H1 (cell line): ENCODE measurements at regions not wholly inside any gene's neighbourhood (a gene's known extent, or its start where the extent isn't known, plus 50 kb on each side); places are given as distances from the start of the nearest gene placed in this dataset.

Experiments
- EGR1 ChIP-seq: IDR thresholded peaks from 2 replicates; pipeline ENCODE4 v1.6.1; 2011; ENCODE audit warnings: low read depth, low read length, borderline replicate concordance
- GABPA ChIP-seq: IDR thresholded peaks from 2 replicates; pipeline ENCODE4 v1.6.1; 2011; ENCODE audit warnings: mild to moderate bottlenecking, low read length, moderate library complexity, borderline replicate concordance; ENCODE audit not compliant: insufficient read depth
- HDAC2 ChIP-seq, 2 experiments: fragments of 300-600 bp in 1 of 2; sonication (generic) in 1 of 2; IDR thresholded peaks; 2 replicates each; pipeline ENCODE4 v1.6.1; 2011 to 2012; ENCODE audit warnings: low read depth in 2 of 2, low read length in 2 of 2, mild to moderate bottlenecking in 2 of 2, moderate library complexity in 2 of 2, borderline replicate concordance in 1 of 2, inconsistent platforms in 1 of 2
- MAX ChIP-seq: IDR thresholded peaks from 2 replicates; pipeline ENCODE4 v1.6.1; 2012; ENCODE audit warnings: inconsistent platforms
- RAD21 ChIP-seq, 2 experiments: IDR thresholded peaks in 1 of 2; conservative IDR thresholded peaks in 1 of 2; 2 replicates each; pipeline ENCODE4 v1.6.1; 2011; ENCODE audit warnings: low read depth in 2 of 2, low read length in 2 of 2, improper control_type of control experiment in 1 of 2, inconsistent platforms in 1 of 2, mild to moderate bottlenecking in 1 of 2, moderate library complexity in 1 of 2
- RBBP5 ChIP-seq: IDR thresholded peaks from 2 replicates; pipeline ENCODE4 v1.7.1; 2012; ENCODE audit warnings: low read depth, mild to moderate bottlenecking, inconsistent platforms, low read length, moderate library complexity, borderline replicate concordance
- RFX5 ChIP-seq: IDR thresholded peaks from 2 replicates; pipeline ENCODE4 v1.6.1; 2011; ENCODE audit warnings: low read depth, low read length, improper control_type of control experiment, borderline replicate concordance
- RXRA ChIP-seq: IDR thresholded peaks from 2 replicates; pipeline ENCODE4 v1.6.1; 2011; ENCODE audit warnings: low read depth, mild to moderate bottlenecking, low read length, moderate library complexity; ENCODE audit not compliant: insufficient read depth
- TAF1 ChIP-seq: IDR thresholded peaks from 2 replicates; pipeline ENCODE4 v1.6.1; 2011; ENCODE audit warnings: mild to moderate bottlenecking, low read depth, low read length
- TAF7 ChIP-seq: optimal IDR thresholded peaks from 2 replicates; pipeline ENCODE3; 2011; ENCODE audit warnings: low read depth, mild to moderate bottlenecking, inconsistent platforms, low read length, moderate library complexity, borderline replicate concordance
- YY1 ChIP-seq: IDR thresholded peaks from 2 replicates; pipeline ENCODE4 v1.6.1; 2011; ENCODE audit warnings: low read depth, mild to moderate bottlenecking, low read length
- TF ChIP-seq, protein P1 (sequence below): IDR thresholded peaks from 2 replicates; pipeline ENCODE4 v1.6.1; 2011; ENCODE audit warnings: low read depth, mild to moderate bottlenecking, low read length; ENCODE audit not compliant: insufficient read depth

DNA sequence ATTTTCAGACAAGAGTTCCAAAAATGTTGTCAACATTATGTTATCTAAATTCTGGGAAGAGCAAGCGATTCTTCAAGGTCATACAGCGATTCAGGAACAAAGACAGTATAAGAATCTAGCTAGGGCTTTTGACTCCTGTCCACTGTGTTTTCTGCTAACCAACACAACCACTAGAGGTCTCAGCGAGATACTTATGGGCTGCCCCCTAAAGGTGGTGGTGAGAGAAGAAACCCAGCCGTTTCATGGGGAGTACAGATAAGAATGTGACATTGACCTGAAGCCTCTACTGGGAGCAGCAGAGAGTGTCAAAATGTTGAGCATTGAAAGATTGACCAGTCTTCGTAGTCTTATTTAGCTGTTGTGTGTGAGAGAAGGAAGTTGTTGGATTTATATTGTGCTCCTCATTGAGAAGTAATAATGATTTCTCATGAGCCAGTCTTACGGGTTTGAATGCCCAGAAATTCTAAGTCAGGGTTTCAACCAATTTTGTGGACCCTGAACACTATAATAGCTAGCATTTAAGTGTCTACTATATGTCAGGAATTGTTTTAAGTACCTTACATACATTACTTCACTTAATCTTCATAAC, 168.3 kb downstream of the SPRY1 start (continued):
- TF ChIP-seq, protein P1, sequence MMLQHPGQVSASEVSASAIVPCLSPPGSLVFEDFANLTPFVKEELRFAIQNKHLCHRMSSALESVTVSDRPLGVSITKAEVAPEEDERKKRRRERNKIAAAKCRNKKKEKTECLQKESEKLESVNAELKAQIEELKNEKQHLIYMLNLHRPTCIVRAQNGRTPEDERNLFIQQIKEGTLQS: 0 out of 2 replicates have a peak, but pooled peaks have one; percentile 52
- TF ChIP-seq EGR1 (no peak), HDAC2 (IDR thresholded peaks at IDR 0.05; ENCODE audit: borderline replicate concordance in 1 of 2, low read depth in 2 of 2, low read length in 2 of 2) (0 out of 4 replicates have a peak, but pooled peaks of 1 of the 2 experiments have one; percentile 64), RXRA (0 out of 2 replicates have a peak, but pooled peaks have one; percentile 5), RAD21 (IDR thresholded peaks at IDR 0.05 in 1 of 2, conservative IDR thresholded peaks at IDR 0.05 in 1 of 2; ENCODE audit: low read depth in 2 of 2, low read length in 2 of 2) (peak; percentile 80 to 88), GABPA (no peak), MAX (no peak), TAF1 (no peak), RFX5 (no peak), TAF7 (peak; percentile 40), YY1 (0 out of 2 replicates have a peak, but pooled peaks have one; percentile 35), RBBP5 (no peak)
